Naive B cell (primary cell): ENCODE measurements at regions not wholly inside any gene's neighbourhood (a gene's known extent, or its start where the extent isn't known, plus 50 kb on each side); places are given as distances from the start of the nearest gene placed in this dataset.

Experiments
- ATAC-seq, 2 donors: fragments of 150-1000 bp; cut with Tn5 transposase; 2 replicates each; pipeline ENCODE4 v1.10.0; 2021; ENCODE audit warnings: low read depth in 2 of 2, mild to moderate bottlenecking in 2 of 2, moderate library complexity in 2 of 2
- DNase-seq: peaks from one replicate; pipeline ENCODE4 v3.0.0; 2022
- H3K27ac Mint-ChIP-seq, 6 donors: one replicate each; pipeline ENCODE4 v1.8.0; 2020 to 2022; ENCODE audit warnings: mild to moderate bottlenecking in 6 of 6, mixed read lengths in 6 of 6, moderate library complexity in 5 of 6, inconsistent platforms in 2 of 6
- H3K27me3 Mint-ChIP-seq, 3 donors: one replicate each; pipeline ENCODE4 v1.8.0; 2021 to 2022; ENCODE audit warnings: mixed read lengths in 3 of 3, mild to moderate bottlenecking in 1 of 3
- H3K36me3 Mint-ChIP-seq, 2 donors: one replicate each; pipeline ENCODE4 v1.8.0; 2020 to 2022; ENCODE audit warnings: mixed read lengths in 2 of 2, inconsistent platforms in 1 of 2, mild to moderate bottlenecking in 1 of 2
- H3K4me1 Mint-ChIP-seq, 3 donors: one replicate each; pipeline ENCODE4 v1.8.0; 2020 to 2022; ENCODE audit warnings: mixed read lengths in 3 of 3, inconsistent platforms in 1 of 3, mild to moderate bottlenecking in 1 of 3, moderate library complexity in 1 of 3
- H3K4me3 Mint-ChIP-seq, 8 donors: one replicate each; pipeline ENCODE4 v1.8.0; 2020 to 2022; ENCODE audit warnings: mild to moderate bottlenecking in 8 of 8, mixed read lengths in 8 of 8, moderate library complexity in 8 of 8, inconsistent platforms in 2 of 8
- H3K9me3 Mint-ChIP-seq, 7 donors: one replicate each; pipeline ENCODE4 v1.8.0; 2020 to 2022; ENCODE audit warnings: mixed read lengths in 7 of 7, mild to moderate bottlenecking in 5 of 7, inconsistent platforms in 2 of 7, moderate library complexity in 1 of 7

DNA sequence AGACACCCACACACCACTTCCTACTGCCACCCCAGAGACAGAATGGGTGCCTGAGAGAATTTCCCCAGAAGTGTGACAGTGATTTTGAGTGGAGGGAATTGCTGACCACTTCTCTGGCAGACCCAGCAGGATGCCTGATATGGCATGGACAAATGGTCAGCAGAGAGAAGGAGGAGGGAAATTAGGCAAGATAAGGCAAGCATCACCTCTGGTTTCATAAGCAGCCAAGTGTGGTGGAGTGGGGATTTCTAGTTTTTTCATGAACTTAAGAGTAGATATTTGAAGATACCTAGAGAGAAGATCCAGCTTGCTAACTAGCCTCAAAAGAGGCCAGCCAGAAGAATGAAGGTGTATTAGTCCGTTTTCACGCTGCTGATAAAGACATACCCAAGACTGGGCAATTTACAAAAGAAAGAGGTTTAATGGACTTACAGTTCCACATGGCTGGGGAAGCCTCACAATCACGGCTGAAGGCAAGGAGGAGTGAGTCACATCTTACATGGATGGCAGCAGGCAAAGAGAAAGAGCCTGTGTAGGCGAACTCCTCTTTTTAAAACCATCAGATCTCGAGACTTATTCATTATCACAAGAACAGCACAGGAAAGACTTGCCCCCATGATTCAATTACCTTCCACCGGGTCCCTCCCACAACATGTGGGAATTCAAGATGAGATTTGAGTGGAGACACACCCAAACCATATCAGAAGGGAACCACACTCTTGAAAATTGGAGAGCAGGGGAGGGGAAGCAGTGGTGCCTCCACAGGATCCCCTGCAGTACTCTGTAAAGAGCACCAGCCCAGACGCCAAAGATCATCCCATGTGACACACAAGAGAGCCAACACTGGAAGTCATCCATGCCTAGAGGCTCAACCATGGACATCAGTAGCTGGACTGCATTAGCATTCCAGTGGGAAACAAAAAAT, 64.2 kb downstream of the RBM43 start:
- ATAC-seq: no peak
- no peaks in the 10 kb centered on the region for H3K36me3 Mint-ChIP-seq
- peaks cover 6 to 11% (median 7%) of the 10 kb centered on the region in 3 donors for H3K27me3 Mint-ChIP-seq
- H3K4me1 Mint-ChIP-seq: no peaks in the 10 kb centered on the region
- peaks cover 0 to 2% (median 0%) of the 10 kb centered on the region in 7 donors for H3K9me3 Mint-ChIP-seq
- no peak for DNase-seq
- no peak overlapping the region for H3K27ac Mint-ChIP-seq
- H3K4me3 Mint-ChIP-seq: no peak overlapping the region

DNA sequence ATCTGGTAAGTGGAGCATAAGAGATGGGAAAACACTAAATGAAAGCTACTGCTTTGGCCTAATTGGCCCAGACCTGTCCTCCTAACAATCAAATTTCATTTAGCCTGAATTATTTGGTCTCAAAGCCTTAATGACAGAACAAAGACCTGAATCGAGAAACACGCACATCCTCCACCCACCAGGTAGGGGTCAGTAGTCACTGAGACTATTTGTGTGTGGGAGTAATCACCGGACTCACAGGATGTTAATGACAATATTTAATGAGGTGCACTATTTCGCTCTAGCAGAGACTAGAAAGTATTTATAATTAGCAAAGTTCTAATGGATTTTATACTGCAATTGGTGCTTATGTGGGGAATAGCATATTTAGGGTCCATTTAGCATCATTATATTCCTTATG, 68.1 kb downstream of the RBM43 start:
- Mint-ChIP-seq H3K36me3 (no peaks in the 10 kb centered on the region), H3K27me3 (peaks cover 6 to 11% (median 7%) of the 10 kb centered on the region in 3 donors), H3K9me3 (peaks cover 0 to 2% (median 0%) of the 10 kb centered on the region in 7 donors), H3K4me1 (peaks cover 0 to 3% (median 0%) of the 10 kb centered on the region in 3 donors), H3K4me3 (no peak overlapping the region), H3K27ac (no peak overlapping the region)
- DNase-seq (no peak), ATAC-seq (no peak)

DNA sequence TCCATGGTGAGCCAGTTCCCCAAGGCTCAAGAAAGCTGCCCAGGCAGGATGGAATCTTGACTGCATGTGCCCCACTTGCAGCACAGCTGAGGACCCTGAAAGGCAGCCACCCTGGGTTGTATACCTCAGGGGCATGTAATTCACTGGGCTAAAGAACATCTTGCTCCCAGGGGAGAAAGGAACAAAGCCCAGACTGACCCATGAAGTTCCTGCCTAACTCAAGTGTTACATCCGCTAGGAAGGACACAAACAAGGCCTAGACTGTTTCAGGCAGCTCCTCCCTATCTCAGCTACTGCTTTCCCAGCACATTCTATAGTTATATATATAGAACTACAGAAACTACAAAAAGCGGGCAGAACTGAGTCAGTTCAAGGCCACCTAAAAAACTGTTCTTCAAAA, 69.0 kb downstream of the RBM43 start:
- H3K36me3 Mint-ChIP-seq: no peaks in the 10 kb centered on the region
- H3K4me3 Mint-ChIP-seq: no peak overlapping the region
- peaks cover 0 to 3% (median 0%) of the 10 kb centered on the region in 3 donors for H3K4me1 Mint-ChIP-seq
- no peak for DNase-seq
- peaks cover 6 to 7% (median 7%) of the 10 kb centered on the region in 3 donors for H3K27me3 Mint-ChIP-seq
- H3K9me3 Mint-ChIP-seq: no peaks in the 10 kb centered on the region
- no peak for ATAC-seq
- H3K27ac Mint-ChIP-seq: no peak overlapping the region

DNA sequence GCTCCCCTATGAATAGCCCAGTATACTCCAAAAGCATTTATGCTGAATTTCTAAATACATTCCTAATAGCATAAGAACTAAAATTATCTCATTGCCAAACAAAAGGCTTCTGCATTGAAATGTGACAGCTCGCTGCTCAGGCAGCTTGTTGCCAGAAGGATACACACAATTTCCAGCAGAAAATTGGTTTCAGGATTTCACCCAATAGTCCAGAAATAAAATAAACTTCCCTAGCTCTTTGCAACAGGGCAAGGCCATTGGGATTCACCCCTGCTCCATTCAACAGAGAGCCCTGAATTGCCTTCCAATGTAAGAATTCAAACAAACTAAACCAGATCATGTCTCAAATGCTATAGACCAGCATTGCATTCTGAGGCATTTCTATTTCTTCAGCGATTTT, 70.7 kb downstream of the RBM43 start:
- Mint-ChIP-seq H3K36me3 (no peaks in the 10 kb centered on the region), H3K9me3 (no peaks in the 10 kb centered on the region), H3K4me1 (peaks cover 0 to 3% (median 0%) of the 10 kb centered on the region in 3 donors), H3K27me3 (peaks cover 0 to 5% (median 0%) of the 10 kb centered on the region in 3 donors), H3K27ac (no peak overlapping the region), H3K4me3 (no peak overlapping the region)
- no peak for DNase-seq
- ATAC-seq: no peak

DNA sequence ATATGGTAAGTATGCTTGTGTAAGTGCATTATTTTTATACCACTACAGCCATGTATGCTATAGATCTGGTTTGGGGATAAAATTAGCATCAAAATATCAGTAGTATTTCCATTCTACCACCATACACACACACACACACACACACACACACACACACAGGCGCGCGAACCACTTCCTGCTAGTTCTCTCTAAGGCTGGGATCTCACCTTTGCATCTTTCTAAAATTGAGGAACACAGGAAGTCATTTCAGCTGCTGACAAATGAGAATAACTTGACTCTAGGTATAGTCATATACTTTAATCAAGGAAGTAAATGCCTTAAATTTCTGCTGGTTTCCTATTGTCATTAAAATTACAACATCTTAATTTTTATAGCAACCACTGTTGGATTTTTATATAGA, 72.5 kb downstream of the RBM43 start:
- ATAC-seq (no peak), DNase-seq (no peak)
- Mint-ChIP-seq H3K36me3 (no peaks in the 10 kb centered on the region), H3K4me1 (peaks cover 0 to 3% (median 0%) of the 10 kb centered on the region in 3 donors), H3K27me3 (no peaks in the 10 kb centered on the region), H3K4me3 (no peak overlapping the region), H3K27ac (no peak overlapping the region), H3K9me3 (peaks cover 0 to 3% (median 0%) of the 10 kb centered on the region in 7 donors)

DNA sequence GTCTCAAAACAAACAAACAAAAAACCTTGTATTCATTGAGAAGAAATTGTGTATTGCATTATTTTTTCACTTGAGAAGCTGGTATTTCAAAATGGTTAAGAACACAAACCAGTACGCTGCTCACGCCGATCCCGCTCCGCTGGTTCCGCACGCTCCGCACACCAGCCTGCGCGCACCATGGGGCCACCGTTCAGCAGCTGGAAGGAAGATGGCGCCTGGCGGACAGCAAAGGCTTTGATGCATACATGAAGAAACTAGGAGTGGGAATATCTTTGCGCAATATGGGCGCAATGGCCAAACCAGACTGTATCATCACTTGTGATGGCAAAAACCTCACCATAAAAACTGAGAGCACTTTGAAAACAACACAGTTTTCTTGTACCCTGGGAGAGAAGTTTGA, 75.7 kb downstream of the RBM43 start:
- H3K4me3 Mint-ChIP-seq: no peak overlapping the region
- peaks cover 0 to 16% (median 9%) of the 10 kb centered on the region in 3 donors for H3K27me3 Mint-ChIP-seq
- no peak for ATAC-seq
- no peak for DNase-seq
- no peaks in the 10 kb centered on the region for H3K36me3 Mint-ChIP-seq
- H3K27ac Mint-ChIP-seq: peak overlapping the region in 1 of 6 donors; percentile 47
- H3K9me3 Mint-ChIP-seq: peaks cover 0 to 3% (median 0%) of the 10 kb centered on the region in 7 donors
- H3K4me1 Mint-ChIP-seq: peaks cover 0 to 3% (median 0%) of the 10 kb centered on the region in 3 donors

DNA sequence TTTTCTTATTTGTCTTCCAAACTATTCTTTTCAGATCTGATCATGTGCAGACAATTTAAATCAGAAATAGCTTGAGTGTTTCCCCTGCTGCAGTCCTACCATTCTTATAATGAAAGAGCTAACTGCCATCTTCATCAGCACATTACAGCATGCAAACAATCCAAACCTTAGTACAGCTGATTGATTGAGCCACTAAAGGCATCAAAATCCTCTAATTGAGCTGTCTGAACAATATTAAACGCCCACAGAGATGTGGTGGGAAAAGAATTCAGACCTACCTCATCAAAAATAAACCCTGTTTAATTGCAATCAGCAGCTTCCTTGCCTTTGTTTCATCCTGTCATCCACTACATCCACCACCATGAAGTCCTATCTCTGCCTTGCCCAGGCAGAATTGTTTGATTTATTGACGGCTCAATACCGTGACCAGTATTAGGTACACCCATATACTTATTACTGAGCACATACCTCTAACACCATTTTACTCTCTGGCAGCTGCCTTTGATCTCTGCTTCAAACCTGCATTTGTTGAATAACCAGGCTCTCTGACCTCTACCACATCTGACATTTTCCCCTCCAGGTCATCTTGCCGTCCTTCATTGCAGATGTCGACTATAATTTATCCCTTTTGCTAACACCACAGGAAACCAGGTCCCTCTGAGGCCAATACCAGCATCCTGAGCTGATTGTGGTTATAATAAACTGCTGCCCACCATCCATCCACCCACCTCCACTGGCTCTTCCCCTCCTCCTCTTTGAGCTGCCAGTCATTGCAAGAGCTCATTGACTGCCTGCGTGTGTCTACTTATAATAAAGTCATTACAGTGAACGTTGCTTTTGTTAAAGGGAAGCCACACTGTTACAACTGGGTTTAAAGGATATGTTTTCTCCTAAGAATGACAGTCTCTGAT, 78.5 kb downstream of the RBM43 start:
- Mint-ChIP-seq H3K4me3 (peak overlapping the region in 1 of 8 donors; percentile 49), H3K9me3 (peaks cover 0 to 3% (median 0%) of the 10 kb centered on the region in 7 donors), H3K27me3 (peaks cover 0 to 16% (median 9%) of the 10 kb centered on the region in 3 donors), H3K27ac (no peak overlapping the region), H3K36me3 (no peaks in the 10 kb centered on the region), H3K4me1 (no peaks in the 10 kb centered on the region)
- ATAC-seq (no peak), DNase-seq (no peak)

DNA sequence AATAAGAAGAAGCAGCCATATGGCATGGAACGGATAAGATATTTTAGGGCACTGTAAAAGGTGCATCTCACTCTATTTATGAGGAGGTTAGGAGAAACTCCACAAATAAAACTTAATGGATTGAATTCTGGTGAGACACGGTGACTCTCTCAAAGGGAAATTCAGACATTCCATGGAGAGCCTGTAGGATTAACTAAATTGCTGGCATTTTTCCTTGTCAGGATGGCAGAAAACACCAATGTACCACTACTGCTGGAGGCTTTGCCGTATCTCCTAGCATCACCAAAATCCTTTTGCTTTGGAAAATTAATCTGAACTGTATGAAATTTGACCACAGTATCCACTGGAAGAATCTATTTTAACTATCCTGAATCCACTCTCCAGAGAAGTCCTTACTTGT, 79.3 kb downstream of the RBM43 start:
- Mint-ChIP-seq H3K4me1 (no peaks in the 10 kb centered on the region), H3K9me3 (peaks cover 0 to 3% (median 0%) of the 10 kb centered on the region in 7 donors), H3K36me3 (no peaks in the 10 kb centered on the region), H3K27ac (no peak overlapping the region), H3K4me3 (no peak overlapping the region), H3K27me3 (peaks cover 0 to 16% (median 9%) of the 10 kb centered on the region in 3 donors)
- ATAC-seq (no peak), DNase-seq (no peak)

DNA sequence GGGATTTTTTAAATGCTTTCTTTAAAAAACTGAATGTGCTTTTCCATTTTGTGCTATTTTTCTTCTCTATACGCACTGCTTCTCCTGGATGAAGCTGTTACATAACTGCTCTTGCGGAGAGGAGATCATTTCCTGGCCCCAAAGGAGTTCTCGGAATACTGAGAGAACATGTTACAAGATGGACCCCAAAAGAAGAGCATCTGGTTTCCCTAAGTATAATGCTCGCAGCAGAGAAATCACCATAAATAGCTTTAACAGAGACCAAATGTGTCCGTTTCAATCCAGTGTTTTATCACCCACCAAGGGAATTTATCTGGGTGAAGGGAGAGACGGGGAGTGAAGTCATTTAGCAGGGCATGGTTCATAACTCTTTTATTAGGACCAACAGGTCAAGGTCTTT, 80.1 kb downstream of the RBM43 start:
- no peak for DNase-seq
- no peak for ATAC-seq
- no peaks in the 10 kb centered on the region for H3K36me3 Mint-ChIP-seq
- H3K27ac Mint-ChIP-seq: no peak overlapping the region
- H3K9me3 Mint-ChIP-seq: peaks cover 0 to 3% (median 0%) of the 10 kb centered on the region in 7 donors
- no peak overlapping the region for H3K4me3 Mint-ChIP-seq
- H3K4me1 Mint-ChIP-seq: no peaks in the 10 kb centered on the region
- peaks cover 0 to 16% (median 10%) of the 10 kb centered on the region in 3 donors for H3K27me3 Mint-ChIP-seq

DNA sequence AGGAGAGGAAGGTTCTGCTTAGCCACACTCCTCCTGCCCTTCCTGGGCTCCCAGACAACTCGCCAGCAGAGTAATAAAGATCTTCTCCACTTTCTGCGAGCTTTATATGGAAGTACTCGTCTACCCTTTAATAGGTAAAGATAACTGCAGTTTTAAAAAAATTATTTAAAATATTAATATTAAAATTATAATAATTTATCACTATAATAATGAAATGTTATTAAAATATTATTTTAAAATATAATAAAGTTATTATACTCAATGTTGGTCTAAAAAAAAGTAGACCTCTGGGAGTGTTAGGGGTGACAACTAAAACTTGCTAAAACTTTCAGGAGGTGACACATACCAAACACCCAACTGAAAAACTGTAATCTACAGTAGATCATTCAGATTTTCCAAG, 81.5 kb downstream of the RBM43 start:
- Mint-ChIP-seq H3K4me3 (no peak overlapping the region), H3K27ac (no peak overlapping the region), H3K27me3 (peaks cover 0 to 21% (median 14%) of the 10 kb centered on the region in 3 donors), H3K36me3 (no peaks in the 10 kb centered on the region), H3K9me3 (no peaks in the 10 kb centered on the region), H3K4me1 (no peaks in the 10 kb centered on the region)
- ATAC-seq (no peak), DNase-seq (no peak)

DNA sequence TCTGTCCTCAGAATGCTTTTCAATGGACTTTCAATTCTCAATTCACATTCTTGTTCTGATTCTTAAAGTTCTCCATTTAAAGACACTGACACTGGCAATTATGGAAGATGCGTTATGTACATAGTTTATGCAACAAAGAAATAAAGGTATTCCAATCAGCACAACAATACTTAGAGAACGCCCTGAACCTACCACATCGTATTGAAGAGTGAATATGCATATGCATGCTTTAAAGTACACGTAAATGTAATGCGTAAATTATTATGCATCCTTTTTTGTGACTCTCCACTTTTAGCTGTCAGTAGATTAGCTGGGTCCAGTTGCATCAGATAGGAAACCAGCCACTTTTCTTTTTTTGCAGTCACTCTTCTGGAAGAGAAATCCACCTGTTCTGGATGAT, 83.5 kb downstream of the RBM43 start:
- H3K9me3 Mint-ChIP-seq: no peaks in the 10 kb centered on the region
- H3K4me1 Mint-ChIP-seq: no peaks in the 10 kb centered on the region
- no peak overlapping the region for H3K27ac Mint-ChIP-seq
- H3K27me3 Mint-ChIP-seq: peaks cover 10 to 20% (median 11%) of the 10 kb centered on the region in 3 donors
- no peak for DNase-seq
- H3K4me3 Mint-ChIP-seq: no peak overlapping the region
- H3K36me3 Mint-ChIP-seq: no peaks in the 10 kb centered on the region
- ATAC-seq: no peak

DNA sequence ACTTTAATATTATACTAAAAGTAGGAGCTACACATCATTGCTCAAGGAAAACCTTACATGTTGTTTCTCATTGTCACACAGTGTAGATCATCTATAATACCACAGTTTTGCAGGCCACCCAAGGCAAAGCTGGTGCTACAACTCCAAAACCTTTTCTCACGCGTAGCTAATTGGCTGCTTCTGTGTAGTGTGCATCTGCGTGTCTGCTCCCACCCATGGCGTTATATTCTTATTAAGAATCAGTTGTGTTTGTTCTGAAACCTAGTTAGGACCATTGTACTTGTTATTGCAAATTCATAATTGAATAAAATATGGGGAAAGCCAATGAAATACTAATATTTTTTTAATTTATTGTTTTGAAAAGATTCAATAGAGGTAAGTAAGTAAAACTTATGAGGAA, 83.9 kb downstream of the RBM43 start:
- Mint-ChIP-seq H3K36me3 (no peaks in the 10 kb centered on the region), H3K4me3 (no peak overlapping the region)

DNA sequence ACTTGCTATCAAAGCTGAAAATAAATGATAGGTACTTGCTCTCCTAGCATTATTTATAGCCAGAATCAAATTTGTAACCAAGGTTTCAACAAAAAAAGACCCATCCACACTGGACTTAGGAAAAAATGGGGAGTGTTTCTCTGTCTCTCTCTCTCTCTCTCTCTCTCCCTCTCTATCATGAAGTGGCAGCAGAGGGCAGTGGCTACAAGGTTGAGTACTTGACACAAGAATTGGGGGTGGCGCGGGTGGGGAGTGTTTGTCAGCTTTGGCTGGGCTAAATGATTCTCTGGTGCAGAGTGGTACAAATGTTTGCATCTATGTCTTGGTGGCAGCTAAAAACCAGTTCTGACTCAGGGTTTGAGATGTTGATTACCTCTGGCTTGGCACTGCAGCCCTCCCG, 85.0 kb downstream of the RBM43 start:
- no peaks in the 10 kb centered on the region for H3K9me3 Mint-ChIP-seq
- H3K4me1 Mint-ChIP-seq: no peaks in the 10 kb centered on the region
- H3K4me3 Mint-ChIP-seq: no peak overlapping the region
- ATAC-seq: no peak
- H3K27me3 Mint-ChIP-seq: peaks cover 8 to 16% (median 12%) of the 10 kb centered on the region in 3 donors
- no peak overlapping the region for H3K27ac Mint-ChIP-seq
- DNase-seq: no peak
- no peaks in the 10 kb centered on the region for H3K36me3 Mint-ChIP-seq

More for the DNA sequence above, 83.9 kb downstream of the RBM43 start:
- DNase-seq (no peak), ATAC-seq (no peak)
- Mint-ChIP-seq H3K27me3 (peaks cover 9 to 21% (median 12%) of the 10 kb centered on the region in 3 donors), H3K27ac (no peak overlapping the region), H3K4me1 (no peaks in the 10 kb centered on the region), H3K9me3 (no peaks in the 10 kb centered on the region)
